DND-41 (cell line): ENCODE measurements at regions not wholly inside any gene's neighbourhood (a gene's known extent, or its start where the extent isn't known, plus 50 kb on each side); places are given as distances from the start of the nearest gene placed in this dataset.

ENCODE experiments used
- ATAC-seq: fragments of 200-7000 bp; cut with Tn5 transposase; 3 replicates; pipeline ENCODE4 v1.9.1; 2021; ENCODE audit warnings: low read depth; ENCODE audit not compliant: insufficient read depth
- DNase-seq: peaks from one replicate; pipeline ENCODE4 v3.0.0-alpha.2; 2020
- H2AFZ ChIP-seq: 2 replicates; pipeline ENCODE4 v1.6.0; 2012; ENCODE audit warnings: low read depth, low read length
- H3K27ac ChIP-seq: 2 replicates; pipeline ENCODE4 v1.5.1; 2012; ENCODE audit warnings: low read length, inconsistent platforms
- H3K27me3 ChIP-seq: fragments of 200-600 bp; sonication (generic); 2 replicates; pipeline ENCODE4 v1.6.0; 2012; ENCODE audit warnings: low read length, mild to moderate bottlenecking, inconsistent platforms; ENCODE audit not compliant: insufficient read depth, poor library complexity
- H3K36me3 ChIP-seq: 2 replicates; pipeline ENCODE4 v1.5.1; 2012; ENCODE audit warnings: low read length, inconsistent platforms; ENCODE audit not compliant: insufficient read depth
- H3K4me1 ChIP-seq: 2 replicates; pipeline ENCODE4 v1.5.1; 2012; ENCODE audit warnings: mild to moderate bottlenecking, low read length; ENCODE audit not compliant: insufficient read depth
- H3K4me2 ChIP-seq: 2 replicates; pipeline ENCODE4 v1.6.0; 2012; ENCODE audit warnings: mild to moderate bottlenecking, moderate library complexity, low read length, inconsistent platforms; ENCODE audit not compliant: insufficient read depth
- H3K4me3 ChIP-seq, 2 experiments: fragments of 200-600 bp in 1 of 2; shearing (Covaris generic) in 1 of 2; 2 replicates each; pipeline ENCODE4 v1.5.1; 2012 to 2016; ENCODE audit warnings: inconsistent platforms in 2 of 2, low read length in 2 of 2, mild to moderate bottlenecking in 2 of 2, low read depth in 1 of 2, moderate library complexity in 1 of 2
- H3K79me2 ChIP-seq: 2 replicates; pipeline ENCODE4 v1.6.0; 2012; ENCODE audit warnings: low read length, inconsistent platforms; ENCODE audit not compliant: insufficient read depth
- H3K9ac ChIP-seq: 2 replicates; pipeline ENCODE4 v1.6.0; 2012; ENCODE audit warnings: low read depth, mild to moderate bottlenecking, inconsistent platforms, low read length, moderate library complexity
- H3K9me3 ChIP-seq: 2 replicates; pipeline ENCODE4 v1.5.1; 2012; ENCODE audit warnings: low read length, moderate library complexity, mild to moderate bottlenecking, inconsistent platforms; ENCODE audit not compliant: insufficient read depth, severe bottlenecking
- H4K20me1 ChIP-seq: 2 replicates; pipeline ENCODE4 v1.6.0; 2012; ENCODE audit warnings: low read length; ENCODE audit not compliant: insufficient read depth
- CTCF ChIP-seq: IDR thresholded peaks from 2 replicates; pipeline ENCODE4 v1.5.1; 2012; ENCODE audit warnings: borderline replicate concordance, low read length, moderate library complexity, mild to moderate bottlenecking; ENCODE audit not compliant: poor library complexity, severe bottlenecking; ENCODE audit errors: extremely low read depth
- EZH2 ChIP-seq: IDR thresholded peaks from 3 replicates; pipeline ENCODE4 v1.6.1; 2012; ENCODE audit warnings: borderline replicate concordance, low read depth, mild to moderate bottlenecking, moderate library complexity, low read length, inconsistent platforms; ENCODE audit not compliant: severe bottlenecking

- Histone ChIP-seq H3K27ac (no peak overlapping the region), H3K27me3 (no peaks in the 10 kb centered on the region), H3K9ac (no peak overlapping the region), H3K36me3 (no peaks in the 10 kb centered on the region), H3K4me2 (no peak overlapping the region), H3K4me3 (no peak overlapping the region), H4K20me1 (no peaks in the 10 kb centered on the region), H3K4me1 (no peaks in the 10 kb centered on the region), H3K79me2 (no peaks in the 10 kb centered on the region), H3K9me3 (no peaks in the 10 kb centered on the region), H2AFZ (no peak overlapping the region)
- ATAC-seq (no peak), DNase-seq (no peak)
- TF ChIP-seq CTCF = no peak
- no peak for TF ChIP-seq EZH2
Measured at GRCh38 chr11:101195294-101195693, 65.7 kb upstream of the PGR start.

GRCh38 chr11:101188801-101189200 lies 59.2 kb upstream of the PGR start:
- TF ChIP-seq CTCF (no peak), EZH2 (no peak)
- Histone ChIP-seq H3K9ac (no peak overlapping the region), H3K9me3 (no peaks in the 10 kb centered on the region), H3K4me1 (no peaks in the 10 kb centered on the region), H3K4me2 (no peak overlapping the region), H3K4me3 (no peak overlapping the region), H4K20me1 (no peaks in the 10 kb centered on the region), H3K27ac (no peak overlapping the region), H3K36me3 (no peaks in the 10 kb centered on the region), H2AFZ (no peak overlapping the region), H3K27me3 (no peaks in the 10 kb centered on the region), H3K79me2 (no peaks in the 10 kb centered on the region)
- ATAC-seq (no peak), DNase-seq (no peak)

GRCh38 chr11:101188173-101188572 lies 58.6 kb upstream of the PGR start:
- H3K79me2 ChIP-seq = no peaks in the 10 kb centered on the region
- no peak overlapping the region for H3K27ac ChIP-seq
- H4K20me1 ChIP-seq = no peaks in the 10 kb centered on the region
- H3K9me3 ChIP-seq = no peaks in the 10 kb centered on the region
- no peak overlapping the region for H3K4me2 ChIP-seq
- DNase-seq = no peak
- TF ChIP-seq CTCF (no peak), EZH2 (no peak)
- H3K9ac ChIP-seq = no peak overlapping the region
- no peak overlapping the region for H2AFZ ChIP-seq
- no peaks in the 10 kb centered on the region for H3K4me1 ChIP-seq
- no peaks in the 10 kb centered on the region for H3K36me3 ChIP-seq
- no peaks in the 10 kb centered on the region for H3K27me3 ChIP-seq
- H3K4me3 ChIP-seq = no peak overlapping the region
- ATAC-seq = no peak

GRCh38 chr11:101187748-101188147 lies 58.1 kb upstream of the PGR start:
- H3K4me3 ChIP-seq = no peak overlapping the region
- no peak for ATAC-seq

More at GRCh38 chr11:101187748-101188147, 58.1 kb upstream of the PGR start:
- no peaks in the 10 kb centered on the region for H3K79me2 ChIP-seq
- no peaks in the 10 kb centered on the region for H4K20me1 ChIP-seq
- H2AFZ ChIP-seq = no peak overlapping the region
- H3K36me3 ChIP-seq = no peaks in the 10 kb centered on the region
- TF ChIP-seq EZH2 (no peak), CTCF (no peak)
- H3K4me1 ChIP-seq = no peaks in the 10 kb centered on the region
- DNase-seq = no peak
- no peak overlapping the region for H3K9ac ChIP-seq
- no peaks in the 10 kb centered on the region for H3K9me3 ChIP-seq
- H3K27ac ChIP-seq = no peak overlapping the region
- H3K4me2 ChIP-seq = no peak overlapping the region
- no peaks in the 10 kb centered on the region for H3K27me3 ChIP-seq
